NCI-H510A treated with DMSO at 0.1 percent for 48 hours (cell line): ENCODE measurements at regions not wholly inside any gene's neighbourhood (a gene's known extent, or its start where the extent isn't known, plus 50 kb on each side); places are given as distances from the start of the nearest gene placed in this dataset.
"Not testable (repeated sequence)": the region's sequence is repeated elsewhere in the genome, so short reads cannot be mapped to it uniquely, and the experiment has no call there.

Experiments used
- DNase-seq: peaks from one replicate; lab custom pipeline; 2025; lab: John Stamatoyannopoulos, UW

- no peak for DNase-seq
These were observed 53.1 kb upstream of the BEND4 start for GRCh38 chr4:42205541-42205940.

- no peak for DNase-seq
These were observed 64.2 kb upstream of the BEND4 start for GRCh38 chr4:42216664-42217063.

- DNase-seq, result no peak
These were observed 72.8 kb upstream of the BEND4 start for GRCh38 chr4:42225286-42225685.

GRCh38 chr4:42234817-42235216 is 82.4 kb upstream of the BEND4 start:
- DNase-seq, result no peak

GRCh38 chr4:42235304-42236021 is 83.0 kb upstream of the BEND4 start:
- peak; percentile 0 for DNase-seq

GRCh38 chr4:42237010-42237409 is 84.6 kb upstream of the BEND4 start:
- no peak for DNase-seq

GRCh38 chr4:42237451-42237850 is 85.0 kb upstream of the BEND4 start:
- DNase-seq, result no peak

- no peak for DNase-seq
These were observed 96.5 kb upstream of the BEND4 start for GRCh38 chr4:42248972-42249371.

GRCh38 chr4:42252315-42252714 is 99.9 kb upstream of the BEND4 start:
- no peak for DNase-seq

GRCh38 chr4:42257645-42258044 is 105.2 kb upstream of the BEND4 start:
- not testable (repeated sequence) for DNase-seq

GRCh38 chr4:42262701-42263490 is 110.4 kb upstream of the BEND4 start:
- DNase-seq, result no peak

GRCh38 chr4:42265782-42266602 is 113.5 kb upstream of the BEND4 start:
- DNase-seq, result no peak

GRCh38 chr4:42267724-42268123 is 115.3 kb upstream of the BEND4 start:
- DNase-seq, result no peak

GRCh38 chr4:42268824-42269223 is 116.4 kb upstream of the BEND4 start:
- no peak for DNase-seq

GRCh38 chr4:42271096-42271495 is 118.6 kb upstream of the BEND4 start:
- DNase-seq, result no peak

- DNase-seq, result no peak
These were observed 120.0 kb upstream of the SHISA3 start for GRCh38 chr4:42277291-42277690.

GRCh38 chr4:42278709-42279324 is 118.5 kb upstream of the SHISA3 start:
- DNase-seq, result no peak

- DNase-seq, result no peak
These were observed 116.8 kb upstream of the SHISA3 start for GRCh38 chr4:42280327-42281095.

GRCh38 chr4:42281324-42282020 is 115.8 kb upstream of the SHISA3 start:
- DNase-seq, result no peak

- peak; percentile 69 for DNase-seq
These were observed 115.0 kb upstream of the SHISA3 start for GRCh38 chr4:42282081-42282901.
